GM10266 (cell line): ENCODE measurements at regions not wholly inside any gene's neighbourhood (a gene's known extent, or its start where the extent isn't known, plus 50 kb on each side); places are given as distances from the start of the nearest gene placed in this dataset.
"Not testable (repeated sequence)": the region's sequence is repeated elsewhere in the genome, so short reads cannot be mapped to it uniquely, and the experiment has no call there.

Experiments used
- DNase-seq: peaks from one replicate; pipeline ENCODE4 v3.0.0; 2012; ENCODE audit errors: extremely low spot score
- CTCF ChIP-seq: IDR thresholded peaks from 2 replicates; pipeline ENCODE4 v1.5.1; 2012; ENCODE audit warnings: mild to moderate bottlenecking, low read depth; ENCODE audit not compliant: control insufficient read depth, insufficient read depth; ENCODE audit errors: missing control alignments

GRCh38 chr20:25867776-25868649 is 171.4 kb upstream of the ZNF337 start:
- peak; percentile 42 for DNase-seq
- no peak for TF ChIP-seq CTCF

GRCh38 chr20:25867015-25867775 is 170.5 kb upstream of the ZNF337 start:
- not testable (repeated sequence) for DNase-seq

- peak; percentile 53 for DNase-seq
- no peak for TF ChIP-seq CTCF
These were observed 169.3 kb upstream of the ZNF337 start for GRCh38 chr20:25865715-25866656.

GRCh38 chr20:25864963-25865714 is 168.5 kb upstream of the ZNF337 start:
- not testable (repeated sequence) for DNase-seq

GRCh38 chr20:25864326-25864962 is 167.8 kb upstream of the ZNF337 start:
- no peak for TF ChIP-seq CTCF
- DNase-seq = no peak

GRCh38 chr20:25863536-25864325 is 167.1 kb upstream of the ZNF337 start:
- no peak for DNase-seq
- TF ChIP-seq CTCF = no peak

- peak; percentile 37 for DNase-seq
These were observed 166.4 kb upstream of the ZNF337 start for GRCh38 chr20:25862967-25863530.
